Breast epithelium (tissue), 3 donors: ENCODE measurements at regions not wholly inside any gene's neighbourhood (a gene's known extent, or its start where the extent isn't known, plus 50 kb on each side); places are given as distances from the start of the nearest gene placed in this dataset.

Experiments
- POLR2A ChIP-seq: fragments of 450-650 bp; IDR thresholded peaks from one replicate; pipeline ENCODE4 v1.6.1; 2016; ENCODE audit warnings: antibody characterized with exemption, mild to moderate bottlenecking, moderate library complexity
- POLR2AphosphoS5 ChIP-seq, 3 donors: sonication (generic); formaldehyde crosslinking; IDR thresholded peaks; one replicate each; pipeline ENCODE4 v1.6.1; 2017; ENCODE audit warnings: antibody characterized with exemption in 3 of 3
- TF ChIP-seq, protein P1 (sequence below), 3 donors: fragments of 450-650 bp; IDR thresholded peaks; one replicate each; pipeline ENCODE4 v1.5.1; 2016 to 2017; ENCODE audit warnings: antibody characterized with exemption in 3 of 3, mild to moderate bottlenecking in 3 of 3, moderate library complexity in 3 of 3

DNA sequence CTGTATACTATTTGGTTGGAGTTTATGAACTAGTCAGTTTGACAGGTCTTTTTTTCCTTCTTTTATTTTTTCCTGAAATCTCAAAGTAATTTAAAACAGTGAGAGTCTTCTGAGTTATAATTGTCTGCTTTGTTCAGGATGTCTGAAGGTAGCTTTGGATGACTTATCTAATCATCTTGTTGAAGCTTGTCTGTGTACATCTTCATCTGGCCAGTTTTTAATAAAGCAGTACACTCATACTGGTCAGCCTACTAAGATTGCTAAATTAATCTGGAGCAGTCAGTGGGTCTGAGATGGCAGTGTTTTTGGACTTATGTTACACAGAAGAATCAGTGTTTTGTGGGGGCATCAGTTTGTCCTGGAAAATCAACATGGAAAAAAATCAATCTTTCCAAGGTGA, 482.4 kb downstream of the CDH10 start:
- TF ChIP-seq, protein P1, sequence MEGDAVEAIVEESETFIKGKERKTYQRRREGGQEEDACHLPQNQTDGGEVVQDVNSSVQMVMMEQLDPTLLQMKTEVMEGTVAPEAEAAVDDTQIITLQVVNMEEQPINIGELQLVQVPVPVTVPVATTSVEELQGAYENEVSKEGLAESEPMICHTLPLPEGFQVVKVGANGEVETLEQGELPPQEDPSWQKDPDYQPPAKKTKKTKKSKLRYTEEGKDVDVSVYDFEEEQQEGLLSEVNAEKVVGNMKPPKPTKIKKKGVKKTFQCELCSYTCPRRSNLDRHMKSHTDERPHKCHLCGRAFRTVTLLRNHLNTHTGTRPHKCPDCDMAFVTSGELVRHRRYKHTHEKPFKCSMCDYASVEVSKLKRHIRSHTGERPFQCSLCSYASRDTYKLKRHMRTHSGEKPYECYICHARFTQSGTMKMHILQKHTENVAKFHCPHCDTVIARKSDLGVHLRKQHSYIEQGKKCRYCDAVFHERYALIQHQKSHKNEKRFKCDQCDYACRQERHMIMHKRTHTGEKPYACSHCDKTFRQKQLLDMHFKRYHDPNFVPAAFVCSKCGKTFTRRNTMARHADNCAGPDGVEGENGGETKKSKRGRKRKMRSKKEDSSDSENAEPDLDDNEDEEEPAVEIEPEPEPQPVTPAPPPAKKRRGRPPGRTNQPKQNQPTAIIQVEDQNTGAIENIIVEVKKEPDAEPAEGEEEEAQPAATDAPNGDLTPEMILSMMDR (IDR thresholded peaks at IDR 0.05), result no peak
- no peak for TF ChIP-seq POLR2A
- TF ChIP-seq POLR2AphosphoS5 (IDR thresholded peaks at IDR 0.05), result no peak
